HG03045 (cell line): ENCODE measurements at regions not wholly inside any gene's neighbourhood (a gene's known extent, or its start where the extent isn't known, plus 50 kb on each side); places are given as distances from the start of the nearest gene placed in this dataset.
"Not testable (repeated sequence)": the region's sequence is repeated elsewhere in the genome, so short reads cannot be mapped to it uniquely, and the experiment has no call there.

Experiments
- ATAC-seq: cut with Tn5 transposase; IDR thresholded peaks from one replicate; pipeline ENCODE4 v1.9.1; 2021; ENCODE audit warnings: mild to moderate bottlenecking, moderate library complexity; ENCODE audit not compliant: unreplicated experiment

DNA sequence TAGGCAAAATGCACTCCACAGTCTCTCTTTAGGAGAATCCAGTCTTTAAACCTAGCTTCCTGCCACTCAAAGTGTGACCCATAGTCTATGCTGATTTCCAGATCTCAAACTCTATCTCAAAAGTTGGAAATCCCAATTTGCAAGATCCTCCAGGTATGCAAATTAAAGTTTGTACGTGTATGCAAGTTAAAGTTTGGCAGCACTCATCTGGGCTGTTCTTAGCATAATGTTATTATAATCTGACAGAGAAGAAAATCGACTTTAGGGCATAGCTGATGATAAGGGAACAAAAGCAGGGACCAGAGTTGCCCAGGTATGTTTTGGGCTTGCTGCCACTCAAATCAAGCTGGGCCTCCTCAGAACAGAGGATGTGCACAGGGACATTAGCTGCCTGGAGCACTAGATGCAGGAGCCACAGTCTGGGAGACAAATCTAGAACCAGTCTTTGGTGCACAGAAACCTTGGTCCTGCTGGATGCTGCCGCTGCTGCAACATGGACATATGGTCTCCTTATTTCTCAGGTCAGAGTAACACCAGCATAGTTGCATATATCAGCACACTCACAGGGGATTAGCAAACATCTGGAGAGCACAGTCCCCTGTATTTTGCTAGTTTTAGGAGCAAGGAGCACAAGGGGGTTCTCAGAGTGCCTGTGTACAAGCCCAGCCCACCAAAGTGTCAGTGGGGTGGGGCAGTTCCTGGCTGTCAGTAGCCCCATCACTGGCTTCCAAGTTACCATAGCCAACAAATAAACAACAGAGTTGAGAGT is 242.6 kb downstream of the TTC32 start:
- no peak for ATAC-seq

DNA sequence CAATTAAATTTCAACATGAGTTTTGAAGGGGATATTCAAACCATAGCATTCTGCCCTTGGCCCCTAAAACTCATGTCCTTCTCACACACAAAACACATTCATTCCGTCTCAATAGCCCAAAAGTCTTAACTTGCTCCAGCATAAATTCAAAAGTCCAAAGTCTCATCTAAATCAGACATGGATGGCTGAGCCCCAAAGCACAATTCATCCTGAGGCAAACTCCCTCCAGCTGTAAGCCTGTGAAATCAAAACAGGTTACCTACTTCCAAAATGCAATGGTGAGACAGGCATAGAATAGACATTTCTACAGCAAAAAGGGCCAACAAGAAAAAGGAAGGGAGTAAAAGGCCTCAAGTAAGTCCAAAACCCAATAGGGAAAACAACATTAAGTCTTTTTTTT is 245.8 kb downstream of the TTC32 start:
- no peak for ATAC-seq

DNA sequence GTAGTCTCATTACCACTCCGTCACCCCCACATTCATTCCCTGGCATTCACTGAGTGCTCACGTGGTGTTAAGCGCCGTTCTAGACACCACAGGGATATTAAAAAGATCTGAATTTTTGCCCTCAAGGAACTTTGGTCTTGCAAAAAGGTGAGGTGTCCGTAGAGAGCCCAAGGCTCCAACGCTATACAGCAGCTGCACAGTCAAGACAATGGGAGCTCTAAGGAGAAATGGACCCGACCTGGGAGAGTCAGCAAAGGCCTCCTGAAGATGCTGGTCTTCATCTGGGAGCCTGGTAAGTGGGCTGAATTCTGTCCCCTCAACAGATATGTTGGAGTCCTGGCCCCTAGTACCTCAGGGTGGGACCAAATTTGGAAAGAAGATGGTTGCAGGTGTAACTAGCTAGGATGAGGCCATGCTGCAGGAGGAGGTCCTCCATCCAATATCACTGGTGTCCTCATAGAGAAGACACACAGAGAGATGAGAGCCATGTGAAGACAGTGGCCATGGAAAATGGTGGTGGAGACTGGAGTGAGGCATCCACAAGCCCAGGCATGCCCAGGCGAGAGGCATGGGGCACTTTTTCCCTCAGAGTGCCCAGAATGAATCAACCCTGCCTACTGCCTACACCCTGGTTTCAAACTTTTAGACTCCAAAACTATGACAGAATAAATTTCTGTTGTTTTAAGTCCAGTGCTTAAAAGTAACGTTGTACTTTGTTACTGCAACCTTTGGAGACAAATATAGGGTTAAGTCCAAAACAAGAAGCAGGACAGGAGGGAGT is 247.3 kb downstream of the TTC32 start:
- ATAC-seq, result no peak

- no peak for ATAC-seq
Measured at GRCh38 chr2:19653509-19653908, 248.3 kb downstream of the TTC32 start.

DNA sequence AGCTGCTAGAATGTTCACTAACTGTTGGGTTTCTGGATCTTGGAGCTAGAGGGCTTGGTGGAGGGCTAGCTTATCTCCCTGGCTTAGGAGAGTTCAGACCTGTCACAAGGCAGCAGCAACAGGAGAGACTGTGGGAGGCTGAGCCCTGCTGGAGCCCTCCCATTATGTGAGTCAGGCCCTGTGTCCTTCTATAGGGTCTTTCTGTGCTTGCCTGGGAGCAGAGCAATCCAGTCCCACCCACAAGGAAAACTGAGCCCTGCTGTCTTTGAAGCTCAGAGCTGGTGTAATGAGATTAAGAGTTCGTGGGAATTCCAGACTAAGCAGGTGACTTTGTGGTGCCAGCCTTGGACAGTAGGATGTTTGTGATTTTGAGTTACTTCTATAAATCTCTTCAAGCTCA is 249.0 kb downstream of the TTC32 start:
- ATAC-seq, result no peak

DNA sequence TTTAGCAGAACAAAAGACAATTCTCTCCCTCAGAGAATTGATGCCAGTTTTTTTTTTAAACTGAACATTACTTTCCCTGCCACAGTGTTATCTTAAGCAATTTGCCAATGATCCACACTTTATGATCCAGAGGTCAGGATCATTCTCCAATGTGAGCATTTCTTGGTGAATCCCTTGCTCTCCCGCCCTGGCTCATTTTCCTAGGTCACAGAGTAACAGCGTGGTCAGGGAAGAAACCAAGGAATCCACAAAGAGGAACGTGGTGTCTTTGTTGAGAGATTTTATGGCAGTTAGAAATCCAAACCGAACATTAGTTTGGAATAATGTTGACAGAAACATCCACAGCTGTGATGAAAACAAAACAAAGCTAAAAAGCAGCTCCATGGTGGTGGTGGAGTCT is 250.3 kb downstream of the TTC32 start:
- no peak for ATAC-seq

- ATAC-seq, result no peak
Measured at GRCh38 chr2:19649785-19650380, 251.9 kb downstream of the TTC32 start.

DNA sequence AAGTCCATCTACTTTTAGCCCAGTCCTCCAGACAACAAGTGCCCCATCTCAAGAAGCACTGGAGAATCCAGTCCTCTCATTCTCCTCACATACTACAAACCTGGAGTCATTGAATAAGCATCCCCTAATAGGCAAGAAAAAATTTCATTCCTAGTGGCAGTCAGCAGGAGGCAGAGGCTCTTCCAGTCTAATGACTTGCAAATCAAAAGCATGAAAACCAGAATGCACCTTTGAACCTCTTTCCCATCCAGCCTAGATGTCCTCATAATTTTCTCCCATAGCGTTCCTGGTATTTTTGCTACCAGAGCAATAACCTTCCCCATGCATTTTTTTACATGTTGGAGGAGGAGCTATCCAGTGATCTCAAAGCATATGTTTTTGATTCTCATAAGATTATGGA is 252.6 kb downstream of the TTC32 start:
- ATAC-seq, result no peak

GRCh38 chr2:19648583-19648982 is 253.2 kb downstream of the TTC32 start:
- ATAC-seq, result no peak

DNA sequence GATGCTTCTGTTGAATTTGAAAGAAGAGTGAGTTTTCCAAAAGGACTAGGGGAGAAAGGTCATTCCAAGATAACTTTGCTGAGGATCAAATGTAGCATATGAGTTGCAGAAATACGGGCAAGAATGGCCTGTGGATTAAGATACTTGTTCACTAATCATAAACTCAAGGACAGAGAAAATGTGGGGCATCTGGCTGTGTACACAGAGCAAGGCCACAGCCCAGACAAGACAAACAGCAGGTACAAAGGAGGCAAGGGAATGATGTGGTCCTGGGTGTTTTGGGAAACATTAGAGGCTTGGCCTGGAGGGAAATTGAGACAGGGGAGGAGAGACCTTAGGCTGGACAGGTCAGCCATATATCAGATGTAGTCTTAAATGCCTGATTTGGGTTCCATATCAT is 254.8 kb downstream of the TTC32 start:
- ATAC-seq, result no peak

DNA sequence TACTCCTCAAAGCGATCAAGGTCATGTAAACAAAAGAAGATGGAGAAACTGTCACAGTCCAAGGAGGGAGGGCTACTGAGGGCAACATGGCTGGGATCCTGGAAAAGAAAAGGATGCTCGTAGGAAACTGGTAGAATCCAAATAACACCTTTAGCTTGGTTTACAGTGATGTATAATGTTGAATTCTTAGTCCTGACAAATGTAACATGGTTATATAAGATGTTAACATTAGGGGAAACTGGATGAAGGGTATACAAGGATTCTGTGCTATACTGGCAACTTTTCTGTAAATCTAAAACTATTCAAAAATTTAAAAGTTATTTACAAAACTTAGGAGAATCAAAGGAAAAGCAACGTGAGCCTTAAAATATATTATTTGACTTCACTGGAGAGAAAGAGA is 257.0 kb downstream of the TTC32 start:
- ATAC-seq, result no peak

GRCh38 chr2:19643117-19643518 is 258.7 kb downstream of the TTC32 start:
- peak; percentile 63 for ATAC-seq

DNA sequence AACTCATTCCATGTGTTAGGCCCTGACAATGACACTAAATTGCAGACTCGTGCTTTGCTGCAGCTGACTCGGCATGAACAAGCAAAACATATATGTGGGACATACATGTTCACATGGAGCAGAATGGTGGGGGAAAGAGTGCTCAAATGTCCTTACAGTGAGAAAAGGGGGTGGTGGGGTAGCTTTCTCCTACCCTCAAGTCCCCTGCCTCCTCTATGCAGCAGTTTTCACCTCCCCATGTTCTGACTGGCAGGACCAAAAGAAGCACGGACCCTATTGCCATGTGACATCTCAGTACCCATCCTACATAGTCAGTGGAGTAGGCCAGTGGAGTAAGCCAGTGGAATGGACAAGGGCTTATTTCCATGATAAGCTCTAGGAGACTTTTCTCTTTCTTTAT is 259.3 kb downstream of the TTC32 start:
- no peak for ATAC-seq

GRCh38 chr2:19635951-19636510 is 265.8 kb downstream of the TTC32 start:
- no peak for ATAC-seq

- ATAC-seq, result no peak
Measured at GRCh38 chr2:19632403-19632991, 269.3 kb downstream of the TTC32 start.

DNA sequence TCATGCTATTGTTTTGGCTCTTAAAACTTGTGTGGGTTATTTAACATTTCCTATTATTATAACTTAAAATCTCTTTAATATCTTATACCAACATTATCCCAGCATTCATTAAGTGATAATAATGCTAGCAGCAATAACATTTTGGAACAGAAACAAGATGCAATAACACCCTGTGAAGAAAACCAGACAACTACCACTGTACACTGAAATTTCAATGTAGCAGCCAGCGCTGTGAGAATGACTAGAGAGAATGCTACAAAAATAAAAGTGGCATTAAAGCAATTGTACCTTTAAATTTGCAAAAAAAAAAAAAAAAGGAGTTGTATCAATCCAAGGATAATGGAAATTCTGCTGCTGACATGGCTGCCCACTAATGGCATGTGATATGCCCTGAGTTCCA is 269.9 kb downstream of the TTC32 start:
- no peak for ATAC-seq

- ATAC-seq, result no peak
Measured at GRCh38 chr2:19630921-19631320, 270.9 kb downstream of the TTC32 start.

DNA sequence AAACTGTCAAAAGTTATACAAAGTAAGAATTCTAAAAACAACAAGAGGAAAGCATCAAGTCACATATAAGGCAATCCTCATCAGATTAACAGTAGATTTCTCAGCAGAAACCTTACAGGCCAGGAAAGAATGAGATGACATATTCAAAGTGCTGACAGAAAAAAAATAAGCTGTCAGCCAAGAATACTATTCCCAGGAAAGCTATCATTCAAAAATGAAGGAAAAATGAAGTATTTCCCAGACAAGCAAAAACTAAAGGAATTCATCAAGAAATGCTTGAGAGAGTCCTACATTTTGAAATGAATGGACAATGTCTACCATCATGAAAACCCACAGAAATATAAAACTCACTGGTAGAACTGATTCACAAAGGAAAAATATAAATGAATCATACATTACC is 268.9 kb upstream of the OSR1 start:
- ATAC-seq, result no peak

DNA sequence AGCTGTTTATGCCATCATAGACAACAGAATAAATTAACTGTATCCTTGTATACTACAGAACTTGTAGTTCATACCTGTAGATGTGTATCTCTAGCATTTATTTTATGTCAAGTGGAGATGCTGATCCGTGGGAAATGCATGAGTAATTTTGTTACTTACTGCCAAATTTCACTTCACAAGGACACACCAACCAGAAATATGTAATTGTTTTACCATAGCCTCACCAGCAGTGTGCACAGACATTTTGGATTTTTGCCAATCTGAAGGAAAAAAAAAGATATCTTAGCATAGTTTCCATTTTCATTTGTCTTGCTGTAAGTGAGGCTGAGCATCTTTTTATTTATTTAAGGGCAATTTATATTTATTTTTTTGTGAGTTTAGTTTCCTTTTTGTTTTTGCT is 265.1 kb upstream of the OSR1 start:
- no peak for ATAC-seq

DNA sequence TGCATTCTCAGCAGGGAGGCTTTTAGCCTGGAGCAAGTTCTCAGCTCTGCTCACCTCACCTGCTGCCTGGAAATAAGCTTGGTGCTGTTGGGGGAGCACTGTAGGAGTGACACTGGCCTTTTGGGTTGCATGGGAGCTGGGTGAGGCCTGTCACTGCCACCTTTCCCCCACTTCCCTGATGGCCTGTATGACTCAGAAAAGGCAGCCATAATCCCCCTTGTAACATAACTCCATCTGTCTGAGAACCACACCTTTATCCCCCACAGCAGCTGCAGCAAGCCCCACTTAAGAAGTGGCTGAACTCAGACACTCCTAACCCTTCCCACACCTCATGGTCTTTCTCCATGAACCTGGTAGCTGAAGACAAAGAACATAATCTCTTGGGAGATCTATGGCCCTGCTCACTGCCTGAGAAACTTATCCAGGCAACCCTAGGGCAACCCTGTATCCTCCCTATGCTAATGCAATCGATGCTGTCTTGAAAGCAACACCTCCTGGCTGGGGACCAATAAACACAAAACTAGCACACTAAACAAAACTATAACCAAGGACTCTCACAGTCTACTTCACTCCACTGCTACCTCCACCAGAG is 258.9 kb upstream of the OSR1 start:
- ATAC-seq, result no peak

DNA sequence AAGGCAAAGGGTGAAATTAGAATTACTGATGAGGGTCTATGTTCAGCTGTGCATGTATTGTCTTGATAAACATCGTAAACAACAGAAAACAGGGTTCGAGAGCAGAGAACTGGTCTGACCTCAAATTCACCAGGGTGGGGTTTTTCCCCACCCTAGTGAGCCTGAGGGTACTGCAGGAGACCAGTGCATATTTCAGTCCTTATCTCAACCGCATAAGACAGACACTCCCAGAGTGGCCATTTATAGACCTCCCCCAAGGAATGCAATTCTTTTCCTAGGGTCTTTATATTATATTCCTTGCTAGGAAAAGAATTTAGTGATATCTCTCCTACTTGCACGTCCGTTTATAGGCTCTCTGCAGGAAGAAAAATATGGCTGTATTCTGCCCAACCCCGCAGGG is 257.0 kb upstream of the OSR1 start:
- ATAC-seq, result not testable (repeated sequence)
